Activated T-helper 9 cell treated with anti-CD3 and anti-CD28 coated beads, Interleukin-2, amount 50 U/mL, for 16 hours (primary cell): ENCODE measurements at regions not wholly inside any gene's neighbourhood (a gene's known extent, or its start where the extent isn't known, plus 50 kb on each side); places are given as distances from the start of the nearest gene placed in this dataset.
"Not testable (repeated sequence)": the region's sequence is repeated elsewhere in the genome, so short reads cannot be mapped to it uniquely, and the experiment has no call there.

ENCODE experiments used
- DNase-seq: peaks from one replicate; pipeline ENCODE4 v3.0.0-alpha.2; 2020; ENCODE audit warnings: low read depth

GRCh38 chr1:213464786-213465460 lies 413.9 kb downstream of the RPS6KC1 start:
- no peak for DNase-seq

- DNase-seq, result no peak
Observed at GRCh38 chr1:213466541-213466940, 415.5 kb downstream of the RPS6KC1 start.

GRCh38 chr1:213474054-213474453 lies 423.0 kb downstream of the RPS6KC1 start:
- no peak for DNase-seq

GRCh38 chr1:213481395-213481794 lies 430.4 kb downstream of the RPS6KC1 start:
- DNase-seq, result no peak

GRCh38 chr1:213484333-213484732 lies 433.3 kb downstream of the RPS6KC1 start:
- DNase-seq, result no peak

GRCh38 chr1:213484758-213485157 lies 433.7 kb downstream of the RPS6KC1 start:
- no peak for DNase-seq

- no peak for DNase-seq
Observed at GRCh38 chr1:213486488-213486887, 435.4 kb downstream of the RPS6KC1 start.

GRCh38 chr1:213491468-213491867 lies 440.4 kb downstream of the RPS6KC1 start:
- no peak for DNase-seq

- DNase-seq, result no peak
Observed at GRCh38 chr1:213492161-213493041, 441.4 kb downstream of the RPS6KC1 start.

GRCh38 chr1:213499444-213499843 lies 448.4 kb downstream of the RPS6KC1 start:
- no peak for DNase-seq

GRCh38 chr1:213507472-213508223 lies 456.6 kb downstream of the RPS6KC1 start:
- DNase-seq, result no peak

GRCh38 chr1:213511173-213511572 lies 460.1 kb downstream of the RPS6KC1 start:
- DNase-seq, result no peak

GRCh38 chr1:213512316-213512715 lies 461.3 kb downstream of the RPS6KC1 start:
- no peak for DNase-seq

GRCh38 chr1:213513006-213513405 lies 462.0 kb downstream of the RPS6KC1 start:
- DNase-seq, result no peak

- DNase-seq, result not testable (repeated sequence)
Observed at GRCh38 chr1:213514408-213515179, 463.6 kb downstream of the RPS6KC1 start.

GRCh38 chr1:213519098-213519497 lies 468.1 kb downstream of the RPS6KC1 start:
- DNase-seq, result no peak

- DNase-seq, result no peak
Observed at GRCh38 chr1:213521206-213521605, 466.6 kb upstream of the PROX1 start.

GRCh38 chr1:213523781-213524398 lies 463.9 kb upstream of the PROX1 start:
- DNase-seq, result no peak

- DNase-seq, result no peak
Observed at GRCh38 chr1:213526306-213526705, 461.5 kb upstream of the PROX1 start.

- DNase-seq, result no peak
Observed at GRCh38 chr1:213530611-213531320, 457.0 kb upstream of the PROX1 start.
